ENCODE measurements at regions not wholly inside any gene's neighbourhood (a gene's known extent, or its start where the extent isn't known, plus 50 kb on each side); places are given as distances from the start of the nearest gene placed in this dataset.
"Not testable (repeated sequence)": the region's sequence is repeated elsewhere in the genome, so short reads cannot be mapped to it uniquely, and the experiment has no call there.

- in situ Hi-C loops (cut with MboI; ENCODE audit: low sequenced_read_pairs): not testable (repeated sequence)
Measured at GRCh38 chr2:87295135-87295534, 273.5 kb upstream of the PLGLB1 start.

DNA sequence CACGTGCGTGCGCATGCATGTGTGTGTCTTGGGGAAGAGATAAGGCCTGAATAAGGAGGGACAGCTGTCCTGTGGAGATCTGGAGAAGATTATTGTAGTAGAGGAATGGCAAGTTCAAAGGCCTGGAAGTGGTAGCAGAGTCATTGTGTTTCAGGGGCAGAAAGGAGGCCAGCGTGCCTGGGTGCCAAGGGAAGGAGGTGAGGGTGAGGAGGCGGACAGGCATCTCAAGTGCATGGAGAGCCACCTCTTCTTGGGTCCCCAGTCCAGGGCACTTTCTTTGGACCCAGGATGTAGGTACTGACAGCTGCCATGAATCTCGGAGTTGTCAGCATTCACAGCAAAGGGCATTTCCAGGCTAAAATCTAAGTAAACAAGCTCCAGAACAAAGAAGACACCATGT is 279.7 kb upstream of the PLGLB1 start:
- H3K4me1 ChIP-seq; H3K9me3 ChIP-seq; H3K27me3 ChIP-seq (ENCODE audit: low read depth); H3K36me3 ChIP-seq (replicated peaks); in situ Hi-C loops (cut with MboI; ENCODE audit: low sequenced_read_pairs); DNase-seq (ENCODE audit: low spot score in 2 of 2); H3K4me3 ChIP-seq: not testable (repeated sequence)

More at GRCh38 chr2:87295135-87295534, 273.5 kb upstream of the PLGLB1 start:
- DNase-seq (ENCODE audit: low spot score in 2 of 2); H3K4me1 ChIP-seq; H3K27me3 ChIP-seq (ENCODE audit: low read depth); H3K36me3 ChIP-seq (replicated peaks); H3K9me3 ChIP-seq; H3K4me3 ChIP-seq: not testable (repeated sequence)

GRCh38 chr2:87301871-87302270 is 280.2 kb upstream of the PLGLB1 start:
- H3K9me3 ChIP-seq; H3K27me3 ChIP-seq (ENCODE audit: low read depth); H3K4me3 ChIP-seq; DNase-seq (ENCODE audit: low spot score in 2 of 2); in situ Hi-C loops (cut with MboI; ENCODE audit: low sequenced_read_pairs); H3K36me3 ChIP-seq (replicated peaks); H3K4me1 ChIP-seq: not testable (repeated sequence)

DNA sequence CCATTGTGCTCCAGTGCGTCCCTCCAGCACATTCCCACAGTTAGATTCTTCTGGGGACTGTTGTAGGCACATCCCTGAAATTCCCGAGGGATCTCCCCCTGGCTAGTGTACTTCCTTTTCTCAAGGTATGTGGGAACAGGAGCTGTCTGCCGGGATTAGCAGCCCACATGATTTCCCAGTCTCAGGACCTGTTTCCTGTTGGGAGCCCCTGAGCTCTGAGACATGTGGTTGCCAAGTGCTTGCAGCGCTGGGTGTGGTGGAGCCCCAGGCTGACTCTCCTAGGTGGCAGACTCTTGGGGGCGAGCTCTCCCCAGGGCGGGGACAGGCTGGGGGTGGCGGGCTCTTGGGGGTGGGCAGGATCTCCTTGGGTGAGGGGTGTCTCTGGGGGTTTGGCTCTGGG is 287.0 kb upstream of the PLGLB1 start:
- H3K4me3 ChIP-seq; DNase-seq (ENCODE audit: low spot score in 2 of 2); H3K27me3 ChIP-seq (ENCODE audit: low read depth); H3K9me3 ChIP-seq; H3K36me3 ChIP-seq (replicated peaks); in situ Hi-C loops (cut with MboI; ENCODE audit: low sequenced_read_pairs); H3K4me1 ChIP-seq: not testable (repeated sequence)

DNA sequence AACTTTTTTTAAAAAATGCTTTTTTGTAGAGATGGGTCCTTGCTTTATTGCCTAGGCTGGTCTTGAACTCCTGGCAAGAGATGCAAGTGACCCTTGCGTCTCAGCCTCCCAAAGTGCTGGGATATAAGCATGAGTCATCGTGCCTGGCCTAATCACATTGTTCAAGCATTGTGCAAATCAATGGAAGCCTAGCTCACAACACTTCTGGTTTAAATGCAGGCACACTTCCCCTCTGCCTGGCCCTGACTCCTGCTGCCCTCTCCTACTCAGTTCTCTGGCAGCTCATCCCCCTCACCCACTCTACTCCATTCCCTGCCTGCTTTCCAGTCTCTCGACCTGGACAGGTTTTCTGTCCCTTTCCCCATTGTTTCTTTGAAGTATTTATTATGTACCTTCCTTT is 288.1 kb upstream of the PLGLB1 start:
- DNase-seq (ENCODE audit: low spot score in 2 of 2); in situ Hi-C loops (cut with MboI; ENCODE audit: low sequenced_read_pairs); H3K9me3 ChIP-seq; H3K4me3 ChIP-seq; H3K36me3 ChIP-seq (replicated peaks); H3K4me1 ChIP-seq; H3K27me3 ChIP-seq (ENCODE audit: low read depth): not testable (repeated sequence)

DNA sequence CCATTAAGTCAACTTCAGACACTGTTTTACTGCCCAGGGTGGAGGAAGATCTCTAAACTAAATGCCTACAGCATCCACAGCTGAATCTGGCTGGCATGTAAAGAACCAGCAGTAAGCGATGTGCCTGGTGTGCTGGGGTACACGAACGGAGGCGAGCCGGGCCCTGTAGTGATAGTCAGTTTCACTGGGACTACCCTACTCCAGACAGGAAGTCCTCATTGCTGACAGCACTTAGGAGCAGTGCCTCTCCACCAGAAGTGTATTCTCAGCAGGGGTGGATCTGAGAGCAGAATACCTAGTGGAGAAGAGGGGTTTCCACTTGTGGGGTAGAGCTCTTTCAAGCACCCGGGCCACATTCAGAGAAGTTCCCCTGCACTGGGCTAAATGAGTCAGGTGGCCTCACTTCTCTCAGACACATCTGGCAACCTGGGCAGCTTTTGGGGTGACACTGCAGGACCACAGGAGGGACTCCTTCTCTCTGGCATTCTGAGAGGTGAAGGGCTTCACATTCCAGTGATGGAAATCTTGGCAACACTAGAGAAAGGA is 290.3 kb upstream of the PLGLB1 start:
- H3K9me3 ChIP-seq; H3K4me3 ChIP-seq; H3K36me3 ChIP-seq (replicated peaks); H3K4me1 ChIP-seq; DNase-seq (ENCODE audit: low spot score in 2 of 2); H3K27me3 ChIP-seq (ENCODE audit: low read depth); in situ Hi-C loops (cut with MboI; ENCODE audit: low sequenced_read_pairs): not testable (repeated sequence)

DNA sequence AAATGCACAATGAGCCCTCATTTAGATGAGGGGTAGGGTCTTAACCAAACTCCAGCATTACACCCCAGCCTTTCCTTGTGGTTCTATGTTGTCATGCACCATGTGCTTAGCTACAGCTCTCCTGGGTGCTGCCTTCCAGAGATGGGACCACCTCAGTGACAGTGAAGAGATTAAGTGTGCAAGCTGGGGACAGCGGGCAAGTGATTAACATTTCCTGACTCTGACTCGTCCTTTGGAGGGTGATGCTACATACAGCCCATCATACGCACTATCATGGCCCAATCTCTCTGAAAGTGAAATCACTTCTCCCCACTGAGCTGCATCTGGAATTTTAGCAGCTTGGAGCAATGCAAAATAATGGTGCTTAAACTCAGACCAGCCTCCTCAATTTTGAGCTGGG is 293.0 kb upstream of the PLGLB1 start:
- H3K4me3 ChIP-seq; H3K4me1 ChIP-seq; in situ Hi-C loops (cut with MboI; ENCODE audit: low sequenced_read_pairs); H3K36me3 ChIP-seq (replicated peaks); H3K9me3 ChIP-seq; H3K27me3 ChIP-seq (ENCODE audit: low read depth); DNase-seq (ENCODE audit: low spot score in 2 of 2): not testable (repeated sequence)

DNA sequence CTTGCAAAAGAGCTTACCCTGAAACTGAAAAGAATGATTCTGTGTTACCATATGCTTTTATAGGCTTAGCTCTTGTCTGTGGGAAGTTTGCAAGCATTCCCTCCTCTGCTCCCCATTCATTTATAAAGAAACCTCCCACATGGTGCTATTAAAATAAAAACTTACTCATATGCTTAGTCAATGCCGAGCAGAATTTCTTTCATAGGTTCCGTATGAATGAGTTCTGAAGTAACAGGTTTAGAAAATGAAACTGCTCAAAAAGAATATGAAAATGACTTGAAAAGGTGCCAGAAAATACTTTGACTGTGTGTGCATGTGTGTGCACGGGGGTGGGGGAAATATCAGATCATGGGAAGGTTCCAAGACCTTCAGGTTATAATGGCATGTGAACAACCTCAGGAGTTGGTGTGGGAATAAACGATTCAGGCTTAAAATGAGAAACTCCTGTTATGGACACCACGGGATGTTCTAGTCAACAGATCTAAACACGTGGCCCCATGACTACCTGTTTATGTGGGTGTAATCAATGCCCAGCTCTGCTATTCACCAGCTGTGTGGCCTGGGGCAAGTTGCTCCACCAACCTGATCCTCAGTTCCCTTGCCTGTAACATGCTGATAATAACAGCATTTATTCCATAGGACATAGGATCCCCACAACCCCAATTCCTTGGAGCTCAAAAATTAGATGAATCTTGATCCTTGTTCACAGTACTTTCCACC is 293.7 kb upstream of the PLGLB1 start:
- DNase-seq (ENCODE audit: low spot score in 2 of 2); H3K4me1 ChIP-seq; H3K4me3 ChIP-seq; H3K36me3 ChIP-seq (replicated peaks); H3K9me3 ChIP-seq; in situ Hi-C loops (cut with MboI; ENCODE audit: low sequenced_read_pairs); H3K27me3 ChIP-seq (ENCODE audit: low read depth): not testable (repeated sequence)

DNA sequence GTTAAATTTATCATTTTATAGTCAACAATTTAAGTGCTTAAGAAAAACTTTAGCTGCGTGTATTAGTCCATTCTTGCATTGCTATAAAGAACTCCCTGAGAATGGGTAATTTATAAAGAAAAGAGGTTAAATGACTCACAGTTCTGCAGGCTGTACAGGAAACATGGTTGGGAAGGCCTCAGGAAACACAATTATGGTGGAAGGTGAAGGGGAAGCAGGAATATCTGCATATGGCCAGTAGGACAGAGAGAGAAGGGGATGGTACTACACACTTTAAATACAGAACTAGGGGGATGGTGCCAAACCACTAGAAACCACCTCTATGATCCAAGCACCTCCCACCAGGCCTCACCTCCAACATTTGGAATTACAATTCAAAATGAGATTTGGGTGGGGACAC is 295.5 kb upstream of the PLGLB1 start:
- H3K4me3 ChIP-seq; in situ Hi-C loops (cut with MboI; ENCODE audit: low sequenced_read_pairs); H3K36me3 ChIP-seq (replicated peaks); H3K9me3 ChIP-seq; H3K4me1 ChIP-seq; H3K27me3 ChIP-seq (ENCODE audit: low read depth); DNase-seq (ENCODE audit: low spot score in 2 of 2): not testable (repeated sequence)

DNA sequence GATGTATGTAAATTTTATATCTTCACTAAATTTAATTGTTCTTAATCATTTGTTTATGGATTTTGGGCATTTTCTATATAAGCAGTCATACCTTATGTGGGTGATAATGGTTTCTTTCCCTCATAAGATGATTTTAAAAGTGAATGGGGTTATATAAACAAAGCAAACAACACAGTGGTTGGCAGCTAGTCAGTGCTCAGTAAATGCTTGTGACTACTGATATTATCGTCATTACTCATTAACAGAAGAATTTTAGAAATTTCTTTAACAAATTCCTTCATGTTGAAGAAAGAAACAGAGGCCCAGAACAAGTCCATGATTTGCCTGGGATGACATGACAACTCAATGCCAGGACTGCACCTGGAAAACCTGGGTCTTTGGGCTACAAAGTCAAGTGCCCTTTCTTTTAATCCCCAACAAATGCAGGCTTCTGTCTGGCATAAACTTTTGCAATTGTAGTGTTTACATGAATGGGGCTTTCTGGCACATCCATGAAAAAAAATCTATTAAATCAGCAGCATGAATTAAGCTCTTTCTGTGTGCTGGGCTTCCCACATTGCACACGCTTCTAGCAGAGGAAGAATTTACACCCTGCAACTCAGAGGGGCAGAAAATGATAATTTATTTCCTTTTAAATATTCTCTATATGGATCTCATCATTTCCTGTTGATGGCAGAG is 297.3 kb upstream of the PLGLB1 start:
- H3K9me3 ChIP-seq; H3K36me3 ChIP-seq (replicated peaks); H3K27me3 ChIP-seq (ENCODE audit: low read depth); in situ Hi-C loops (cut with MboI; ENCODE audit: low sequenced_read_pairs); H3K4me1 ChIP-seq; H3K4me3 ChIP-seq; DNase-seq (ENCODE audit: low spot score in 2 of 2): not testable (repeated sequence)

- H3K9me3 ChIP-seq; H3K27me3 ChIP-seq (ENCODE audit: low read depth); in situ Hi-C loops (cut with MboI; ENCODE audit: low sequenced_read_pairs); DNase-seq (ENCODE audit: low spot score in 2 of 2); H3K4me3 ChIP-seq; H3K36me3 ChIP-seq (replicated peaks); H3K4me1 ChIP-seq: not testable (repeated sequence)
Measured at GRCh38 chr2:87319705-87320104, 298.1 kb upstream of the PLGLB1 start.

DNA sequence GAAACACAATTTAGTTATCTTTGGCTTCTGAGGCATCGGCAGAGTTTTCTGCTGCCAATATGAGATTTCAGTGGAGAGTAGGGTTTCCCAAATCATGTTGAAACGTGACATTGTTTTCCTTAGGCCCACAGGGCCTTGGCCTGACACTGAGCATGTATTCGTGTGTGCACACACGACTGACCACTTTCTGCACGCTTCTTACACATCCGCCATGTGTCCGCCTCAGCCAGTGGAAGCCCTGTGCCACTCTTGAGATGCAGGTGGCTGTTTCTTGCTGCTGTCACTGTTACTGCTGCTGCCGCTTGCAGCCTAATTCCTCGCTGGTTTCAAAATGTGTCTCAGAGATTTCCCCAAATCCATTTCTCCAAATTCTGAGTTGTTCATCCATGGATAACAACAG is 299.6 kb upstream of the PLGLB1 start:
- H3K36me3 ChIP-seq (replicated peaks); H3K4me1 ChIP-seq; H3K27me3 ChIP-seq (ENCODE audit: low read depth); DNase-seq (ENCODE audit: low spot score in 2 of 2); H3K9me3 ChIP-seq; in situ Hi-C loops (cut with MboI; ENCODE audit: low sequenced_read_pairs); H3K4me3 ChIP-seq: not testable (repeated sequence)

GRCh38 chr2:87324335-87325041 is 302.8 kb upstream of the PLGLB1 start:
- not testable (repeated sequence) for DNase-seq (ENCODE audit: low spot score in 2 of 2)

More at GRCh38 chr2:87324335-87325041, 302.8 kb upstream of the PLGLB1 start:
- in situ Hi-C loops (cut with MboI; ENCODE audit: low sequenced_read_pairs); H3K9me3 ChIP-seq; H3K27me3 ChIP-seq (ENCODE audit: low read depth); H3K4me1 ChIP-seq; H3K36me3 ChIP-seq (replicated peaks); H3K4me3 ChIP-seq: not testable (repeated sequence)
